ENCODE measurements at regions not wholly inside any gene's neighbourhood (a gene's known extent, or its start where the extent isn't known, plus 50 kb on each side); places are given as distances from the start of the nearest gene placed in this dataset.

DNA sequence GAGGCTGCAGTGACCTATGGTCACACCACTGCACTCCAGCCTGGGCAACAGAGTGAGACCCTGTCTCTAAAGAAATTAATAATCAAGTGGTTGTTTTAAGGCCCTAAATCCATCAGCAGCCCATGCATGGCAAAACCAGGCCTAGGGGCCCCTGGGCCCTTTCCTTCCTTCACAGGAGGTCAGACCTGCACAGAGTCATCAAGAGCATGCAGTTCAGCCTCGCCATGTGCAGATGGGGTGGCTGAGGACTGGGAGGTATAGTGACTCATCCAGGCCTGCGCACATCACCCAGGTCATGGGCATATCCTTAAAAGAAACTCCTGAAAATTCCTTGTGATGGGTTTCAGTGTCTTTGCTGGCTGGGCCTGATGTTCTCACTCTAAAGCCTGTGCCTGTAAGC lies 72.4 kb upstream of the AMZ2 start:
- no peak overlapping the region for H2AK9ac ChIP-seq (replicated peaks; ENCODE audit: low read depth, low read length, poor library complexity)
- ATAC-seq (ENCODE audit: low read depth) (no peak), DNase-seq (no peak)
- 93% methylated on average over 2 of the region's 2 CpGs; no CpG with 5 or more reads in 1 of the 2 experiments for WGBS, 2 experiments (ENCODE audit: extremely low coverage in 2 of 2, insufficient read length in 1 of 2)
- H3K56ac ChIP-seq (ENCODE audit: extremely low read depth, insufficient read depth, low read length): no peak overlapping the region
- no peak overlapping the region for H2BK20ac ChIP-seq (ENCODE audit: low read depth, low read length)
- H3K4ac ChIP-seq (ENCODE audit: low read depth, low read length): no peak overlapping the region
- no peak overlapping the region for H3K23ac ChIP-seq (ENCODE audit: low read depth, low read length)
- H3K4me2 ChIP-seq (ENCODE audit: low read depth, low read length): no peak overlapping the region
- H4K91ac ChIP-seq (ENCODE audit: insufficient read depth, low read depth, low read length): no peak overlapping the region
- intact Hi-C loops (cut with micrococcal nuclease) (loop anchor here (10.0 kb wide), 1 partner anchor 589 kb away; no protein-coding TSS in a partner anchor), dilution Hi-C loops (cut with HindIII; ENCODE audit: low sequenced_read_pairs, unreplicated experiment) (no loop called here), in situ Hi-C loops (cut with MboI; ENCODE audit: low sequenced_read_pairs) (no loop called here)
- H2AFZ ChIP-seq (replicated peaks; ENCODE audit: low read length, poor library complexity): no peak overlapping the region
- H3K4me3 ChIP-seq (ENCODE audit: insufficient read depth, low read depth, low read length): no peak overlapping the region
- peaks cover 3% of the 10 kb centered on the region; the same call in 1 of the 2 replicates for H3K27me3 ChIP-seq (ENCODE audit: control insufficient read depth, insufficient read depth, low read length)
- CTCF ChIA-PET: no interaction called here
- BruUV-seq (replicated peaks): no TSS peak
- H4K20me1 ChIP-seq (ENCODE audit: insufficient read depth, low read length): no peaks in the 10 kb centered on the region
- H3K9me1 ChIP-seq (ENCODE audit: insufficient read depth, low read length): no peaks in the 10 kb centered on the region
- H3K14ac ChIP-seq (replicated peaks; ENCODE audit: low read depth, low read length): no peak overlapping the region
- H2AK5ac ChIP-seq (ENCODE audit: low read depth, low read length): no peak overlapping the region
- no peak overlapping the region for H2BK120ac ChIP-seq (ENCODE audit: low read depth, low read length)
- no peaks in the 10 kb centered on the region for H3K36me3 ChIP-seq (ENCODE audit: control insufficient read depth, insufficient read depth, low read length)
- POLR2A ChIA-PET (ENCODE audit: unreplicated experiment): no interaction called here
- H3K9me3 ChIP-seq (ENCODE audit: control insufficient read depth, insufficient read depth, low read length): no peaks in the 10 kb centered on the region
- H3K79me1 ChIP-seq (ENCODE audit: low read depth in 1 of 2, low read length in 2 of 2): no peaks in the 10 kb centered on the region
- H3K4me1 ChIP-seq (ENCODE audit: control insufficient read depth, insufficient read depth, low read length): peaks cover 3% of the 10 kb centered on the region; the same call in 1 of the 2 replicates
- TF ChIP-seq MAFK (IDR thresholded peaks at IDR 0.05; ENCODE audit: low read depth, low read length) (no peak), CEBPB (IDR thresholded peaks at IDR 0.05; ENCODE audit: low read depth, low read length) (no peak), MXI1 (IDR thresholded peaks at IDR 0.05; ENCODE audit: borderline replicate concordance, low read depth, low read length) (no peak), CHD1 (IDR thresholded peaks at IDR 0.05; ENCODE audit: low read depth, low read length) (no peak), RFX5 (IDR thresholded peaks at IDR 0.05; ENCODE audit: low read depth, low read length) (no peak), FOS (IDR thresholded peaks at IDR 0.05; ENCODE audit: low read depth, low read length) (no peak), RAD21 (IDR thresholded peaks at IDR 0.05; ENCODE audit: low read length) (no peak), SMC3 (IDR thresholded peaks at IDR 0.05; ENCODE audit: low read depth, low read length) (no peak), POLR2A (IDR thresholded peaks at IDR 0.05; ENCODE audit: low read depth, low read length) (no peak), NFE2L2 (IDR thresholded peaks at IDR 0.05; ENCODE audit: low read depth, low read length) (no peak), MAZ (IDR thresholded peaks at IDR 0.05; ENCODE audit: borderline replicate concordance, low read depth, low read length) (no peak), RCOR1 (IDR thresholded peaks at IDR 0.05; ENCODE audit: insufficient replicate concordance, low read length) (no peak), BHLHE40 (IDR thresholded peaks at IDR 0.05; ENCODE audit: low read depth, low read length) (no peak)
- TF ChIP-seq, protein P1, sequence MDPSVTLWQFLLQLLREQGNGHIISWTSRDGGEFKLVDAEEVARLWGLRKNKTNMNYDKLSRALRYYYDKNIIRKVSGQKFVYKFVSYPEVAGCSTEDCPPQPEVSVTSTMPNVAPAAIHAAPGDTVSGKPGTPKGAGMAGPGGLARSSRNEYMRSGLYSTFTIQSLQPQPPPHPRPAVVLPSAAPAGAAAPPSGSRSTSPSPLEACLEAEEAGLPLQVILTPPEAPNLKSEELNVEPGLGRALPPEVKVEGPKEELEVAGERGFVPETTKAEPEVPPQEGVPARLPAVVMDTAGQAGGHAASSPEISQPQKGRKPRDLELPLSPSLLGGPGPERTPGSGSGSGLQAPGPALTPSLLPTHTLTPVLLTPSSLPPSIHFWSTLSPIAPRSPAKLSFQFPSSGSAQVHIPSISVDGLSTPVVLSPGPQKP (IDR thresholded peaks at IDR 0.05; ENCODE audit: borderline replicate concordance, low read depth, low read length): no peak
- TF ChIP-seq, protein P2, sequence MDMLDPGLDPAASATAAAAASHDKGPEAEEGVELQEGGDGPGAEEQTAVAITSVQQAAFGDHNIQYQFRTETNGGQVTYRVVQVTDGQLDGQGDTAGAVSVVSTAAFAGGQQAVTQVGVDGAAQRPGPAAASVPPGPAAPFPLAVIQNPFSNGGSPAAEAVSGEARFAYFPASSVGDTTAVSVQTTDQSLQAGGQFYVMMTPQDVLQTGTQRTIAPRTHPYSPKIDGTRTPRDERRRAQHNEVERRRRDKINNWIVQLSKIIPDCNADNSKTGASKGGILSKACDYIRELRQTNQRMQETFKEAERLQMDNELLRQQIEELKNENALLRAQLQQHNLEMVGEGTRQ (IDR thresholded peaks at IDR 0.05; ENCODE audit: low read depth, low read length): no peak
- TF ChIP-seq, protein P3, sequence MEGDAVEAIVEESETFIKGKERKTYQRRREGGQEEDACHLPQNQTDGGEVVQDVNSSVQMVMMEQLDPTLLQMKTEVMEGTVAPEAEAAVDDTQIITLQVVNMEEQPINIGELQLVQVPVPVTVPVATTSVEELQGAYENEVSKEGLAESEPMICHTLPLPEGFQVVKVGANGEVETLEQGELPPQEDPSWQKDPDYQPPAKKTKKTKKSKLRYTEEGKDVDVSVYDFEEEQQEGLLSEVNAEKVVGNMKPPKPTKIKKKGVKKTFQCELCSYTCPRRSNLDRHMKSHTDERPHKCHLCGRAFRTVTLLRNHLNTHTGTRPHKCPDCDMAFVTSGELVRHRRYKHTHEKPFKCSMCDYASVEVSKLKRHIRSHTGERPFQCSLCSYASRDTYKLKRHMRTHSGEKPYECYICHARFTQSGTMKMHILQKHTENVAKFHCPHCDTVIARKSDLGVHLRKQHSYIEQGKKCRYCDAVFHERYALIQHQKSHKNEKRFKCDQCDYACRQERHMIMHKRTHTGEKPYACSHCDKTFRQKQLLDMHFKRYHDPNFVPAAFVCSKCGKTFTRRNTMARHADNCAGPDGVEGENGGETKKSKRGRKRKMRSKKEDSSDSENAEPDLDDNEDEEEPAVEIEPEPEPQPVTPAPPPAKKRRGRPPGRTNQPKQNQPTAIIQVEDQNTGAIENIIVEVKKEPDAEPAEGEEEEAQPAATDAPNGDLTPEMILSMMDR (conservative IDR thresholded peaks at IDR 0.05; ENCODE audit: low read depth, low read length): no peak
- no peak overlapping the region for H3K18ac ChIP-seq (ENCODE audit: low read depth, low read length)
- no peak overlapping the region for H3K27ac ChIP-seq (ENCODE audit: insufficient read depth, low read length)
- no peak overlapping the region for H2BK5ac ChIP-seq (ENCODE audit: low read depth, low read length, poor library complexity, severe bottlenecking)
- H3K9ac ChIP-seq (ENCODE audit: low read depth, low read length): no peak overlapping the region
- no peak overlapping the region for H2BK15ac ChIP-seq (ENCODE audit: low read depth, low read length)
- H4K5ac ChIP-seq (ENCODE audit: low read depth, low read length): no peak overlapping the region
- H4K8ac ChIP-seq (ENCODE audit: low read depth in 2 of 2, low read length in 2 of 2): no peak overlapping the region

All from IMR-90 (cell line).